HG02885 (cell line): ENCODE measurements at regions not wholly inside any gene's neighbourhood (a gene's known extent, or its start where the extent isn't known, plus 50 kb on each side); places are given as distances from the start of the nearest gene placed in this dataset.
"Not testable (repeated sequence)": the region's sequence is repeated elsewhere in the genome, so short reads cannot be mapped to it uniquely, and the experiment has no call there.

ENCODE experiments used
- ATAC-seq: cut with Tn5 transposase; IDR thresholded peaks from one replicate; pipeline ENCODE4 v1.9.1; 2021; ENCODE audit warnings: mild to moderate bottlenecking; ENCODE audit not compliant: unreplicated experiment, poor library complexity

- ATAC-seq = no peak
Observed at GRCh38 chr15:62904041-62904910, 138.3 kb upstream of the TPM1 start.

- no peak for ATAC-seq
Observed at GRCh38 chr15:62906627-62907026, 135.9 kb upstream of the TPM1 start.

- ATAC-seq = no peak
Observed at GRCh38 chr15:62907275-62907674, 135.3 kb upstream of the TPM1 start.

GRCh38 chr15:62908341-62908740, 134.2 kb upstream of the TPM1 start:
- ATAC-seq = not testable (repeated sequence)

GRCh38 chr15:62909257-62909656, 133.3 kb upstream of the TPM1 start:
- ATAC-seq = no peak

- no peak for ATAC-seq
Observed at GRCh38 chr15:62912282-62912681, 130.3 kb upstream of the TPM1 start.

- no peak for ATAC-seq
Observed at GRCh38 chr15:62912808-62913207, 129.7 kb upstream of the TPM1 start.

- no peak for ATAC-seq
Observed at GRCh38 chr15:62913246-62913645, 129.3 kb upstream of the TPM1 start.

- no peak for ATAC-seq
Observed at GRCh38 chr15:62914461-62915079, 128.0 kb upstream of the TPM1 start.

- no peak for ATAC-seq
Observed at GRCh38 chr15:62920682-62921502, 121.7 kb upstream of the TPM1 start.

GRCh38 chr15:62922514-62922913, 120.0 kb upstream of the TPM1 start:
- ATAC-seq = no peak

- ATAC-seq = no peak
Observed at GRCh38 chr15:62925875-62926274, 116.7 kb upstream of the TPM1 start.

- no peak for ATAC-seq
Observed at GRCh38 chr15:62927196-62927595, 115.4 kb upstream of the TPM1 start.

GRCh38 chr15:62927836-62928235, 114.7 kb upstream of the TPM1 start:
- ATAC-seq = no peak

GRCh38 chr15:62928242-62928999, 114.1 kb upstream of the TPM1 start:
- ATAC-seq = no peak

- no peak for ATAC-seq
Observed at GRCh38 chr15:62929000-62929357, 113.6 kb upstream of the TPM1 start.

GRCh38 chr15:62931650-62932049, 110.9 kb upstream of the TPM1 start:
- no peak for ATAC-seq

- no peak for ATAC-seq
Observed at GRCh38 chr15:62932436-62932835, 110.1 kb upstream of the TPM1 start.

GRCh38 chr15:62933386-62933785, 109.2 kb upstream of the TPM1 start:
- ATAC-seq = no peak

GRCh38 chr15:62934236-62934971, 108.1 kb upstream of the TPM1 start:
- no peak for ATAC-seq
